ENCODE measurements at regions not wholly inside any gene's neighbourhood (a gene's known extent, or its start where the extent isn't known, plus 50 kb on each side); places are given as distances from the start of the nearest gene placed in this dataset.
"Not testable (repeated sequence)": the region's sequence is repeated elsewhere in the genome, so short reads cannot be mapped to it uniquely, and the experiment has no call there.

DNA sequence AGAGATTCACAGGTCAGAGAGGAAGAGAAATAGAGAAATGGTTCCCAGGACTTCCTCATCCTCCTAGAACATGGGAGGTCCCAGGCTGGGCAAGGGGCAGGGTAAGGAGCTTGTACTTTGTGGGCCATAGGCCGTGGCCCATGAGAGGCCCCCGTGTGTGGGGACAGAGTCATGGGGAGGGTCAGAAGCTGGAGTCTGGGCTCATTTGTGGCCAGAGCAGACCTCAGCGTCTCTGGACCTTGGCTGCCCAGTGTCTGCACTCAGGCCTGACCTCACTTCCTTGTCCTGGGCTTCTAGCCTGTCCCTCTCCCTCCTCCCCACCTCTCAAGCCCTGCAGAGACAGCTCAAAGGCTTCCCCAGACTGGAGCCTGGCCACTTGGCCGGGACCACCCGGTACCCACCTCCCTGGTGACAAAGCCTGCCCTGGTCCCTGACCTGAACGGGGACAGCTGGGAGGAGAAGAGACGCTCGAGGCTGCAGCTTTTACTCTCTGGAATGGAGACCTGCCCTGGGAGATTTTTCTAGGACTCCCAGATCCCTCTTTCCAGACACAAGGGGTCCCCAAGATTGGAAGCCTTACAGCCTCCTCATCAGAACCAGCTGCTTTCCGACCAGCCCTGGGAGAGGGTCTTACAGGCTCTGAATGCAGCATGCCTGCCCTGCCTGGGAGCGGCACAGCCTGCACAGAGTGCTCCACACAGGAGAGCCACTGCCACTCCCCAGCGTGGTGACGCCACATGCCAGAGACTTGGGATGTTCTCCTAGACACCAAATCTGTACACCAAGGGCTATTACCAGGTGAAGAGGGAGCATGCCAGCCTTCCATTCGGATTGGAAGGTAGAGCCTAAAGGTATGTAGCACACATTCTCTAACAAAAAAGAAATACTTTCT is 569.0 kb upstream of the B3GAT1 start:
- TF ChIP-seq, protein P1, sequence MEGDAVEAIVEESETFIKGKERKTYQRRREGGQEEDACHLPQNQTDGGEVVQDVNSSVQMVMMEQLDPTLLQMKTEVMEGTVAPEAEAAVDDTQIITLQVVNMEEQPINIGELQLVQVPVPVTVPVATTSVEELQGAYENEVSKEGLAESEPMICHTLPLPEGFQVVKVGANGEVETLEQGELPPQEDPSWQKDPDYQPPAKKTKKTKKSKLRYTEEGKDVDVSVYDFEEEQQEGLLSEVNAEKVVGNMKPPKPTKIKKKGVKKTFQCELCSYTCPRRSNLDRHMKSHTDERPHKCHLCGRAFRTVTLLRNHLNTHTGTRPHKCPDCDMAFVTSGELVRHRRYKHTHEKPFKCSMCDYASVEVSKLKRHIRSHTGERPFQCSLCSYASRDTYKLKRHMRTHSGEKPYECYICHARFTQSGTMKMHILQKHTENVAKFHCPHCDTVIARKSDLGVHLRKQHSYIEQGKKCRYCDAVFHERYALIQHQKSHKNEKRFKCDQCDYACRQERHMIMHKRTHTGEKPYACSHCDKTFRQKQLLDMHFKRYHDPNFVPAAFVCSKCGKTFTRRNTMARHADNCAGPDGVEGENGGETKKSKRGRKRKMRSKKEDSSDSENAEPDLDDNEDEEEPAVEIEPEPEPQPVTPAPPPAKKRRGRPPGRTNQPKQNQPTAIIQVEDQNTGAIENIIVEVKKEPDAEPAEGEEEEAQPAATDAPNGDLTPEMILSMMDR (IDR thresholded peaks at IDR 0.05; ENCODE audit: low read depth, low read length) = no peak

DNA sequence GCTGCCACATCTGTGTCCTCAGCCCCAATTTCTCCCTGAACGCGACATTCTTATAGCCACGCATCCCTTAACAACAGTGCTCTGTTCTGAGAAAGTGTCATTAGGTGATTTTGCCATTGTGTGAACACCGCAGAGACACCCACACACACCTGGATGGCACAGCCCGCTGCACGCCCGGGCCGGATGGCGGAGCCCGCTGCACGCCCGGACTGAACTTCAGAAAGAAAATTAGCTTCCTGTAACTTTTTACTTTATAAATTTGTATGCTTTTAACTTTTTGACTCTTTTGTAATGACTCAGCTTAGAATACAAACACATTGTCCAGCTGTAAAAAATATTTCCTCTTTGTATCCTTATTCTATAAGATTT is 567.0 kb upstream of the B3GAT1 start:
- H3K4me3 ChIP-seq (ENCODE audit: low read depth, low read length) = not testable (repeated sequence)

More for the DNA sequence above, 569.0 kb upstream of the B3GAT1 start:
- H3K4me3 ChIP-seq (ENCODE audit: low read depth, low read length) = no peak overlapping the region

GRCh38 chr11:134978388-134979088 is 566.5 kb upstream of the B3GAT1 start:
- TF ChIP-seq, protein P1 (IDR thresholded peaks at IDR 0.05; ENCODE audit: low read depth, low read length) = no peak
- H3K4me3 ChIP-seq (ENCODE audit: low read depth, low read length) = no peak overlapping the region

GRCh38 chr11:134976551-134976950 is 564.5 kb upstream of the B3GAT1 start:
- no peak overlapping the region for H3K4me3 ChIP-seq (ENCODE audit: low read depth, low read length)
- TF ChIP-seq, protein P1 (IDR thresholded peaks at IDR 0.05; ENCODE audit: low read depth, low read length) = no peak

DNA sequence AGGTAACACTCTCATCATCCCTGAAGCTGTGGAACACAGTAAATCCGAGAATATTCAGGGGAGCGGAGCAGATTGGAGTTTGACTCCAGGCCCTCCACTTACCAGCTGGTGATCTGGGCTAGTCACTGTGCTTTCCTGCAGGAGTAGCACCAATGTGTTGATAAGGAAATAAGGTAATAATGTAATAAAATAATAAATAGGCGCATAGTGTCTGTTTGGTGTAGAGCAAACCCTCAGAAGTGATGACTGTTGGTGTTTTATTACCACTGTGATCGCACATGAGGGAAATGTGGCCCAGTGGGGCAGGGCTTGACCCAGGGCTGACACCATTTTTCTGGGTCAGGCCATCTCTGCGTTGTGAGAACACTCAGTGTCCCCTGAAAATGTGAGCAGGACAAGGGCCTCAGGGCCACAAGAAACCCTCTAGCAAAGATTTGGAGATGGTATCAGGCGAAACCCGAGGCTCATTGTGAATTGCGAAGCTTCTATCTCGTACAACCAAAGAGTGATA is 563.9 kb upstream of the B3GAT1 start:
- H3K4me3 ChIP-seq (ENCODE audit: low read depth, low read length) = no peak overlapping the region
- TF ChIP-seq, protein P1 (IDR thresholded peaks at IDR 0.05; ENCODE audit: low read depth, low read length) = no peak

GRCh38 chr11:134973801-134974200 is 561.8 kb upstream of the B3GAT1 start:
- H3K4me3 ChIP-seq (ENCODE audit: low read depth, low read length) = no peak overlapping the region
- TF ChIP-seq, protein P1 (IDR thresholded peaks at IDR 0.05; ENCODE audit: low read depth, low read length) = no peak

DNA sequence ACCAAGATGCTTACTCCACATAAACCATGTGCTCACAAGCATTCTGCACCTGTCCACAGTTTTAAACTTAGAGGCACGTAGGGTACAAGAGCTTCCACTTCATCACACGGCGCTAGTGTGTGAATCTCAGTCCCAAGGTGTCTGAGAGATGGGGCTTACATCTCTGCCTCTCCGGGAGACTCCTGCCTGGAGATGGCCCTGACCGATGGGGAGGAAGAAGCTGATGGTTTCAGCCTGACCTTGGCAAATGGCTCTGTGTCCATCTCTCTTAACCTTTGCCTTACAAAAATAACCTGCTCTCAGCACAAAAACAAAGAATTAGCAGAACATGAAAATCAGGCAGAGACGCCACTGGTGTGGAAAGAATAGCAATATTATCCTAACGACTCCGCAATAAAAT is 559.3 kb upstream of the B3GAT1 start:
- no peak overlapping the region for H3K4me3 ChIP-seq (ENCODE audit: low read depth, low read length)
- TF ChIP-seq, protein P1 (IDR thresholded peaks at IDR 0.05; ENCODE audit: low read depth, low read length) = no peak
